LoVo (cell line): ENCODE measurements at regions not wholly inside any gene's neighbourhood (a gene's known extent, or its start where the extent isn't known, plus 50 kb on each side); places are given as distances from the start of the nearest gene placed in this dataset.

Experiments used
- DNase-seq: peaks from one replicate; pipeline ENCODE4 v3.0.0-alpha.2; 2016; ENCODE audit warnings: low spot score

DNA sequence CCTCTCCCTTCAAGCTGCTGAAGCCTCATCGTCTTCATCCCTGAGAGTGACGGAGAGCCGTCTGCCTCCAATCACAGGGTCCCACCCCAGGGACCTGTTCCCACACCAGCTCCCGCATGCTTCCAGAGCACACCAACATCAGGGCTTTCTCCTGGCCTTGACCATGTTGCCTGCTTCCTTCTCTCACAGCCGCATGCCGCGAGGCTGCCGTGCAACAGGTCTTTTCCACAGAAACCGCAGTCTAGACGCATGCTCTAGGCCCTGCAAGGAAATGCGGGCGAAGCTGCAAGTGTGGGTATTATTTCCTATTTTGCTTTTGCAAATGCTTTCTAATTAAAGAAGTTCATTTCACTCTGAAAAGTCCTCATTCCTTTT lies 277.8 kb downstream of the EIPR1 start:
- DNase-seq: no peak

DNA sequence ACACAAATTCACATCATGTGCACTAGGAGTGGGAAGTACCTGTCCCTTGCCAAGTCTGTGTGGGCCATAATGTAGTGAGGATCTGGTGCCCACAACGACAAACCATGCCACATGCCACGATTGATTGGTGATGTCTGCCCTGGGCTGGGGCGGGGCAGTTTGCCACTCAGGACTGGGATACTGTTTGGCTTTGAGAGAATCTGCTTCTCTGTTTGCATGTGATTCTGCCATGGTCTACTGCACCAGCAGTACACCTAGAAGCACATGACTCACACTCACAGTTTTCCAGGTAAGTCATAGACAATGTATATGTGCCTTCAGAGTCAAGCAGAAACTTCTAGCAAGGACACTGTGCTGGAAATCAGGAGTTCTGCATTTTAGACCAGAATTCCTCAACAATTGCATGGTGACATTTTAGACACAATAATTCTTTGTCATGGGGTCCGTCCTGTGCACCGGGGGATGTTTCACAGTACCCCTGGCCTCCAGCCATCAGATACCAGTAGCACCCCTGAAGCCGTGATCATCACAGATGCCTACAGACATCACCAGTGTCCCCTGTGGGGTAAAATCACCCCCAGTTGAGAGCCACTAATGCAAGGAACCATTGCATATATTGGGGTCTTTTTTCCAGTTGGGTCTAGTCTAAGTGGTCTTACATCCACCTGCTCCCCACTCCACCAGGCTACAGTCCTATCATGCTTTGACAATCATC lies 278.3 kb downstream of the EIPR1 start:
- DNase-seq: no peak

DNA sequence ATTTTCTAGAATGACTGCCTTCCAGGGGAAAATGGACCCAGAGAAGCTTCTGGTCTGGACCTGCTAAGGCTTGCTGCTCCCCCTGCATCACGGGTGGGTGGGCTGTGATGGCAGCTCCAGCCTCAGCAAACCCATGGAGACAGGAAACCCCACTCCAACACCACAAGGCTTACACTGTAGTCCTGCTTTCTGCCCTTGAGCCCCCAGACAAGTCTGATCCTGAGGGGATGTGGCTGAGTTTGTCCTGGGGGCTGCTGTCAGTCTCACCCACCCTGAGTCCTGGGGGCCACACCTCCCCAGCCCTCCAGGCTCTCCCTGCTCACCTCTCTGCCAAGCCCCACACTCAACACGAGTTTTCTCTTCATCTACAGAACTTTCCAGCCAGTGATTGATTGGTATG lies 279.4 kb downstream of the EIPR1 start:
- no peak for DNase-seq

DNA sequence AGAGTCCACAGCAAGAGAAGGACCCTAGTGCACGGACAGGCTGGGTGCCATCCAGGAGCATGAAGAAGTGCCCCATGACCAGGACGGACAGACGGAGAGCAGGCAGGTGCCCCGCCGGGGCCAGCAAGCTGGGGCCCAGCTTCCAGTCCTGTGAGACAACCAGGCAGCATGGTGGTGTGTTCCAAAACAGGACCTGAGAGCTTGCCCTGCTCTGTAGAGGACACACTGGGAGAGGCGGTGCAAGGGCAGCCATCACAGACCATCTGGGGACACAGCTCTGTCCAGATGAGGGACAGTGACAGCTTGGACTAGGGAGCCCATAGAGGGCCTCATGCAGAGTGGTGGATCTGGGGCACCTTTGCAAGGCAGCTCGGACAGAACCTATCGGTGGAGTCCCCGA lies 279.8 kb downstream of the EIPR1 start:
- no peak for DNase-seq

DNA sequence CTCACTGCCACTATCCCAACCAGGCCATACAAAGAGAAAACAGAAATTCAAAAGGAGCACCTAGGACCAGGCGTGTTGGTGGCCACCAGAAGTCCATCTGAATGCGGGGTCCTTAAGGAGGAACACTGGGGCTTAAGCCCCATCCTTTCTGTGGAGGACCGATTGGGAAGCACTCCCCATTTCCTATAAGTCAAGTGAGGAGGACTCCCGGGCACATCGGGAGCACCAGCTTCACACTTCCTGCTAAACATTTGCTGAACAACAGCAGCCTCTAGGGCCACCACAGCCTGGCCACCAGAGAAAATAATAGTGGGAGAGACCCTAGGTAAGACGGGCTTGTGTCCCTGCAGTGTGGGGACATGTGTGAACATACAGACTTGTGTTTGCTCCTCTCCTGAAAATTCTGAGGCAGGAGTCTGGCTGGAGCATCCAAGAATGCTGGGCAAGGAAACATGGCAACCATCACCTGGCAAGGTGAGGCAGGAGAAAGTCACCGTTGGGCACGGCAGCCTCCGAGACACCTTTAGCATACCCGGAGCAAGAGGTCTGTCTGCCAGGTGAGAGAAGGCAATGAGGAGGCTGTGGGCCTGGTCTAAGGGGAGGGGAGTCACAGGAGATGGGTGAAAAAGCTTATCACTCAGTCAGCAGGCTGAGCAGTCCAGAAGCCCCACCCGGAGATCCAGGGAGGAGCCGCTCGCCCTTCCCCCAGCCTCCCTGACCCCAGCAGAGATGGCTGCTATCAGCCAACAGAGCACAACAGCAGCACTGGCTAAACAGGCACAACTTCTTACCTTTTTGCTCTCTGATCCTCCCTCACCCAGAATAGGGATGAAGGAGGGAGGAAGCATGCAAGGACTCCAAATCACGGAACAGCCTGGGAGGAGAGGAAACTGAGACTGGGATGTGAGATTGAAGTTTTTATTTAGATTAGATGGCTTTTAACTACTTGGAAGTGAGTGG lies 282.3 kb downstream of the EIPR1 start:
- no peak for DNase-seq

DNA sequence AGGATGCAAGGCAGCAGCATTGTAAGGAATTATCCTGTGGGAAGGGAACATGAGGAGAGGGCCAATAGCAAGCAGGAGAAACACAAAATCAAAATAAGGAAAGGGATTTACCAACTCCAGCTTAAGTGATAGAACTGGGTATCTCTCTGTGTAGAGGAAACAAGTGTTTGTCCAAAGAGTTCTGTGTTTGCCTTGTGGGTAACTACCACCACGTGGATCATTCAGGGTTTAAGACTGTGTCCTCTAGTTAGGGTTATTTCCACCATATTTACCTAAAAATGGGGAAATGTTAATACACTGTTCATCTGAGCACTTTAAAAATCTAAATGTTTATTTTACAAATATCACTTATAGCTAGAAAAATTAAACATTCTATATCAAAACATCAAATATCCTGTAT lies 283.3 kb downstream of the EIPR1 start:
- no peak for DNase-seq

DNA sequence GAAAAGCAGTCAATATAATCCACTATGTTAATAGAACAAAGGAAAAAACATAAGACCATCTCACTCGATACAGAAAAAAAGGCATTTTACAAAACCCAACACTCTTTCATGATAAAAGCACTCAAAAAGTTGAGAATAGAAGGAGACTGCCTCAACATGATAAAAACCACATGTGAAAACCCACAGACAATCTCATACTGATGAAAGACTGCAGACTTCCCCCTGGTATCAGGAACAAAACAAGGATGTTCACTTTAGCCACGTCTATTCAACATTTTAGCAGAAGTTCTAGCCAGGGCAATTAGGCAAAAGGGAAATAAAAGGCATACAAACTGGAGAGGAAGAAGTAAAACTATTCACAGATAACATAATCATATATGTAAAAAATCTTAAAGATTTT lies 285.9 kb downstream of the EIPR1 start:
- no peak for DNase-seq

DNA sequence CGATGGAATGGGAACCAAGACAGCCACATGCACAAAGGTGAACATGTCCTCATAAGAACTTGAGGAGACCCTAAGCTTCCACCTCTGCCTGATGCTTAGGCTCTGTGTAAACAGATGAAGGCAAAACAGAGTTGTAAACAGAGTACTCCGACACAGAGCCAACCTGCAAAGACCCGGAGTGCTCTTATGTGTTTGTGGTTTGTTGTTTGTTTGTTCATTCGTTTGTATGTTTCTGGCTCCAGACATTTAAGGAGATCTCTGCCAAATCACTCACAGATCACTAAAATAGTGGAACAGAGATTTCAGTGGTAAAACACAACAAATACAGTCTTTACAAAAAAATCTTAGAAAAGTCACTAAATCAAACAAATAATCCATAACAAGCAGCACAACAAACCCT lies 294.9 kb downstream of the EIPR1 start:
- no peak for DNase-seq

DNA sequence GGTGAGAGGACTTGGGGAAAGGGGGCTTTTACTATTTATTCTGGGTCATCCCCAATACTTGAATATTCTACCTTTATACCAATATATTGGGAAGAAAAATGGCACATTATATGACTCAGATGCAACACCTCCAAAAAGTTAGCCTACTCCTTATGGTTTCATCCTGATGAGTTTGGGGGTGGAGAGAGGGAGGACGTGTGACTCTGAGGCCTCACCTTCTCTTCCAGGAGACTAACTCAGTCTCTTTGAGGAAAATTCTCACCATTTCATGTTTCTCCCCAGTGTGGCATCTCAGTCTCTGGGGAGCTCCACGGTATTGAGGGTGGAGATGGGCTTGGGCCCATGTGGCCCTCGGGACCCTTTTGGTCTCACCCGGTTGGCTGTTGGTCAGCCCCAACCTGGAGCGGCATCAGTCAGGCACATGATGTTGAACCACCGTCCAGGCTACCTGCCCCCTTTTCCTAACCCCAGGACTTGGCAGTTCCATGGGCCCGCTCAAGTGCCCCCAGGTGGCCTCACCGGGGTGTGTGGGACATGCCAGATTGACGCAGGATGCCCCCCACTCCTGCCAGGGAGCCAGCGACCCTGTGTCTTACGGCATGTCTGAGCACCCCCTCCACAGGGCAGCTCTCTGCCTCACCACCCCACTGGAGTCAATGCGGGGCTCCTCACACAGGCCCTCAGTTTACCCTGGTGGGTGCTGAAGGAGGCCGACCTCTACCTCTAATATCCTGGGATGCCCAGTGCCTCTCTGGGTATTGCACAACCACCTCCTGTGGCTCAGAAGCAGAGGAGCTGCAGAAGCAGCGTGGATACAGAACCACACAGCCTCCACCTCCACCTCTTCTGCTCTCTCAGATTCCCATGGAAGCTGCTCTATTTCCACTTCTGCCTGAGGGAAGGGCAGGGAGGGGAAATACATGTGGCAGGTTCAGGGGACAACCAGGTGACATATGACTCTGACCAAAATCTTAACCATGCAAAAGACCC lies 297.4 kb downstream of the EIPR1 start:
- no peak for DNase-seq

DNA sequence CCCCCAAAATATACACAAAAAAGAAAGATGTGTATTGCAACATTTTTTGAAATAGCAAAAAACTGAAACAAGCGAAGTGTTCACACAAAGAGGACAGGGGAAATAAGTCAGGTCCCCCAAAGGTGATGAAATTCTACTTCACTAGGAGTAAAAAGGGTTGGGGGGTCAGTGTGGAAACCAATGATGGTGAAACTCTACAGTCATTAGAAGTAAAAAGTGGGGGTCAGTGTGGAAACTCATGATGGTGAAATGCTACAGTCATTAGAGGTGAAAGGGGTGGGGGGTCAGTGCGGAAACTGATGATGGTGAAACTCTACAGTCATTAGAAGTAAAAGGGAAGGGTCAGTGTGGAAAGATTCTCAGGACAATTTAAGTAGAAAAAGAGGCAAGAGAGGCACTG lies 298.2 kb downstream of the EIPR1 start:
- DNase-seq: no peak

DNA sequence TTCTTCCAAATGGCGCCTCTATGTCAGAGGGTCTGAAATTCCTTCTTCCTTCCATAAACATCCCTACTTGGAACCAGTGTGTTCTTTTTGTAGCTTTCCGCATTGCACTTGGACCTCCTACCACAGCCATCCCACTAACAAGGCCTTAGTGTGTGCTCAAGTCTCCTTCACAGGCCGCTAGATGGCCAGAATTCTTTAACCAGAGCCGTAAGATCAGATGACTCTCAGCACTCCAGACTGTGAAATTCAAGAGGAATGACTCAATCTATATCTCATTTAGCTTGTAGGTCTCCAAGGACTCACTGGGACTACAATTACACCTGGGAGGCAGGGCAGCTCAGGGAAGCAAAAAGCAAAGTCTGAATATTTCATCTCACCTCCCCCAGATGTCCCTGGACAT lies 298.9 kb downstream of the EIPR1 start:
- no peak for DNase-seq

DNA sequence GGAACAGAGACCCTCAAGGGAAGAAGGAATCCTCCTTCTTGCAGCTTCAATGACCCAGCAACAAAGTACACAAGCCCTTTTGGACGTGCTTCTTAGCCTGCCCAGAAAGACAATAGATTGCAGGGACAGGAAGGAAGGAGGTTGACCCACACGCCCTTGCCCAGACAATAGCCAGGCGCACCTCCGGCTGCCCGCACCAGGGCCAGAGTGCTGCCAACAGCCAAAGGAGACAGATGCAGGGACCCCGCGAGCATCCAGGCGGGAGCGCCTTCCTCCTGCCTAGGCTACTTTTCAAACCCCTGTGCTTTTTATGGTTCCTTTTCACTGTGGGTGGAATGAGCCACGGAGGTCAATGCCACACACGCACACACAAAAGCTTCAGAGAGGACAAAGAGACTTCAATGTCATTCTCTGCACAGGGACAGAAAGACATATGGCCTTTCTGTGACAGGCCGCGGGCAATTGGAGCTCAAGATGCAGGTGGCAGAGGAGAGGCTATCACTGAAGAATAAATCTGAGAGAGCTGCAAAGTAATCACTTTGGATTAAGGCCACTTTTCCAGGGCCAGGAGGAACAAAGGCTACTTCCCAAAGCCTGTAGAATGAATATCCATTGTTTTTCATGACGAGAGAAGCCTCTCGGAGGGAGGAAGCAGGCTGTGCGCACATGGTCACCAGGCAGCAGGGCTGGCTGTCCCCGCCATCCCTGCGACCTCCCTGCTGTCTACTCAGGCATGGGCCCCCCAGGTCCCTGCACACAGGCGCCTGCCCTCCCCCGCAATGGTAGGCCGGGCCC lies 300.6 kb downstream of the EIPR1 start:
- DNase-seq: no peak

DNA sequence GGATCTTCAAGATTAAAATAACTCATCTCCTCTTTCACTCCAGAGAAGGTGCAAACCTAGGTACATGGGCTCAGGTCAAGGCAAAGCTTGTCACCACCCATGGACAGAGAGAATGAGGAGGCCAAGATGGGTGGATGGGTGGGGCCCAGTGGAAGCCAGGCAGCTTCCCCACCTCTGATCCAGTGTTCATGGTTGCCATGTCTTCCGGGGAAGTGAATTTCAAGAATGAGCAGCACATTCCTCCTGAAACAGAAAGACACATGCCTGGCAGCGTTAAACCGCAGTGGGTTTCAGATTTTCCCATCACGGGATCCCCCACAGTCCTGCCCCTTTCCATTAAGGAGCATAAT lies 301.7 kb downstream of the EIPR1 start:
- DNase-seq: no peak

DNA sequence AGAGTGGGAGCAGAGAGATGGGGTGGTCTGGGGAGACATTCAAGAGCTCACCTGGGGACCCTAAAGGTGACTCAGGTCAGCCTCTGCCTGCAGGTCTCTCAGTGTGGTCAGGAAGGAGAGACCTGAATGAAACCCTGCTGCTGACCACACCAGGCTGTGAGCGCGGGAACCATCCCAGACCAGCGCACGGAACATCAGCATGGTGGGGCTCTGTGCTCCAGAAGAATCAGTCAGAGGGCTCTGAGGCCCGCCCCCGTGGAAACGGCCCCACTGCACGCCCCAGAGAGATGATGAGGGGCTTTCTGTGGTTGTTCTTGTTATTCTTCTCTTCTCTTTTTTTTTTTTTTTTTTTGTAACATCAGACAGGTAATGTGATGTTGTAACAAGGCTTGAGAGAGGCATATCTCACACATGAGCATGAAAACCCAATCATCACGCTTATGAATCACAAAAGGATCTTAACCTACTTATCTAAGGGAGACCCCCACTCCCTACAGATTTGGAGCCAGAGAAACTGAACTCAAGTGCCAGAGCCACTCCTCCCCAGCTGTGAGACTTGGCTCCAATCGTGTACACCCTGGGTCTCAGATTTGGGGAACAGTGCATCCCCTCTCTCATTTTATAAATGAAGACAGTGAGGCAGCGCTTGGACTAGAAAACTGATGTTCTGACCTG lies 302.2 kb downstream of the EIPR1 start:
- DNase-seq: no peak

DNA sequence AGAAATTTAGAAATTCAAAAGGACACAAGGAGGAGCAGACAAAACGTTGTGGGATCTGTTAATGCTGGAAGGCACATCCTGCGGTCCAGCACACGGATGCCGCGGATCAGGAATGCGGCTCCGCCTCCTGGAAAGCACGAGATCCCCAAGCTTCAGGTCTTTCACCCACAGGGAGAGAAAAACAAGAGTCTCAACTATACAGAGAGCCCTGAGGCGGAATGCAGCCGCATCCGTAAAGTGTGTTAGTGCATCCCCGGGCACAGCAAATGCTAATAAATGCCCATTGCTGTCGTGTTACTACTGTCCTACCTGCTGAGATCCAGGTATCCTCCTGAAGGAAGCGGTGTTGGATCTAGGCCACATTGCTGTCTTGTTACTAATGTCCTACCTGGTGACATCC lies 303.9 kb downstream of the EIPR1 start:
- no peak for DNase-seq

DNA sequence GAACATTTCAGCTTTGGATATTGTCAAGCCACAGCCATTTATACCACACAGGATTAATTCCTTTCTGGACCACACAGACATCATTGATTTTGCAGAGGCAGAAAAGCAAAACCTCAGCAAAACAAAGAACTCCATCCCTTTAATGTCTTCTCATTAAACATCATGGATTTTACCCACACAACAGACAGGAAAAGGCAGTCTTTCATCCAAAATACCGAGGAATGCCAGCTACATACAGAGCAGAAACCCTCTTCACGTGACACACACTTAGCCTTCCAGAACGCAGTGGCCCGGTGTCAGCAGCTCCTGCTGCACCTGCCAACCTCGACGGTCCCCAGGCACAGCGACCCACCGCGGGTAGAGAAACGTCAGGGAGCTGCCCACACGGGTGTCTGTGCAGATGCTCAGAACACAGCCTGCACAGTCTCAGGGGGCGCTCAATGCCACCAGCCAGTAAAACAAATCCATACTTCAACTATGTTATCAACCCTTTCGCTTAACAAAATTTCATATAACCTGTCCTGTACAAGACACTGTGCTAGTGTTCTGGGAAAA lies 304.5 kb downstream of the EIPR1 start:
- no peak for DNase-seq

DNA sequence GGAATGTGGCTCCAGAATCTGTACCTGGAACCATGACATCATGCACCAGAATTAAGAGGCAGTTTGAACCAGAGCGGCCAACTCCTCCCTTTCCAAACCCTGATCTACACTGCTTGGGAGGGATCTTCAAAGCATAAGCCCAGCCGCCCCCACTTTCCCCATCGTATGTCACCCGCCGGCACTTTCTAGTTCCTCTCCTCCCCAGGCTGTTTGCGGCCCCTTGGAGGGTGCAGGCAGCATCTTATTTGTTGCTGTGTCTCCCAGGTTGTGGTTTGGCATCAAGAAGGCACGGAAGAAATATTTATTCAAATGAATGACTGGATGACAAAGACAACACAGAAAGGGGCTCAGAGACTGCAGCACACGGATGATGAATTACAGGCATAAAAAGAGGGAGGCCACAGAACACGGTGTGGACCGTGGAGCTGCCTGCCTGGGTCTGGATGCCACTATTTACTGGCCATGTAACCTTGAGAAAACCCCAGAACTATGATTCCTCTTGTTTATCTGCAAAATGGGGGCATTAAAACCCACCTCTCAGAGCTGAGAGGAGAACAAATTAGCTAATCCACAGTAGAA lies 305.8 kb downstream of the EIPR1 start:
- no peak for DNase-seq

DNA sequence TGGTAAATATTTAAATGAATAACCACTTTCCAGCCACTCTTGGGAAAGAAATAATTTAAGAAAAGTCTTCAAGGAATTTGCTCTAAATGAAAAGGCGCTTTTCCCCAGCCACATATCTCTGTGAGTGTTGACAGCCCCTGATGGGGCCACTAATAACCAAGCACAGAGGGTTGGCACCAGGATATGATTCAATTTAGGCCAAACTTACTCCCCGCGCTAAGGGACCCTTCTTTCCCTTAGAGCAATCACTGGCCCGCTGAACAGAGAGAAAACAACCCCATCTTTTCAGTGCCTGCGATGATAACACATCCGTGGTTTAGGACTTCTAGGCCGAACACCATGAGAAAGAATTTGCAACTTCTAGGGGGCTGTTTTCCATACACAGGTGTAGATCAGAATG lies 310.8 kb downstream of the EIPR1 start:
- DNase-seq: no peak

DNA sequence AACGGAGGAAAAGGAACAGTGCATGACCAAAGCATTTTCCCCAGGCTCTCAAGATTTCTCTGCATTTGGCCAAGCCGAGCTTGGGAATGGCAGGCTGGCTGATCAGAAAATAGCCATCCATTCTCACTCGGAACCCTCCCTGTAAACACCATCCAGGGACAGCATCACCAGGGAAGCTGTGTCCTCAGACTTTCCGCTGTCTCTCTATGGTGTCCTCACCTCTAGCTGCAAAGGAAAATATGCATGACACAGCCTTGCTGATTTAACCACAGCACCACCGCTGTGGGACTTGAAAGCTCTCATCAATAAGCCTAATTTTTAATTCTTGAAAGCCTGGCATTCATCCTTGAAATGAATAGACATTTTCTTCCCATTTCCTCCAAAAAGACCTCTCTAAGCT lies 311.7 kb downstream of the EIPR1 start:
- no peak for DNase-seq
